Endothelial cell of umbilical vein (primary cell): ENCODE measurements at regions not wholly inside any gene's neighbourhood (a gene's known extent, or its start where the extent isn't known, plus 50 kb on each side); places are given as distances from the start of the nearest gene placed in this dataset.

Experiments
- BruUV-seq: library from RNA; stranded (reverse); fragments of 400-500 nt; replicated peaks from 2 replicates; lab custom pipeline; 2021; lab: Mats Ljungman, UMichigan
- CTCF ChIA-PET: fragments of 300-600, 350-600 bp; sonication (Branson Sonifier 250); formaldehyde crosslinking; loops from one replicate; lab custom pipeline; 2021; ENCODE audit warnings: antibody characterized with exemption, inconsistent platforms; lab: Charles Lee
- POLR2A ChIA-PET: fragments of 300-600, 350-600 bp; sonication (Branson Sonifier 250); formaldehyde crosslinking; loops from one replicate; lab custom pipeline; 2021; ENCODE audit warnings: antibody characterized with exemption, inconsistent platforms; lab: Charles Lee
- DNase-seq: peaks from one replicate; pipeline ENCODE4 v3.0.0-alpha.2; 2011; ENCODE audit warnings: low read depth, low spot score
- FAIRE-seq: peaks from 2 replicates; lab custom pipeline; 2011; peaks lifted over from hg19 to GRCh38; lab: Jason Lieb, UNC
- H2AFZ ChIP-seq: 2 replicates; pipeline ENCODE4 v1.6.0; 2012; ENCODE audit warnings: low read depth, low read length, control low read depth, inconsistent platforms
- H3K27ac ChIP-seq: 2 replicates; pipeline ENCODE4 v1.5.1; 2011; ENCODE audit warnings: low read depth, mild to moderate bottlenecking, control low read depth, low read length, moderate library complexity; ENCODE audit not compliant: insufficient read depth
- H3K27me3 ChIP-seq, 2 experiments: 2 replicates each; pipeline versions ENCODE4 v1.6.0 to v1.6.1; 2011; ENCODE audit warnings: low read length in 2 of 2, mixed read lengths in 1 of 2; ENCODE audit not compliant: control insufficient read depth in 2 of 2, insufficient read depth in 2 of 2
- H3K36me3 ChIP-seq, 2 experiments: 2 replicates in 1 of 2; 3 replicates in 1 of 2; pipeline ENCODE4 v1.5.1; 2011; ENCODE audit warnings: low read length in 2 of 2, mild to moderate bottlenecking in 1 of 2, moderate library complexity in 1 of 2; ENCODE audit not compliant: control insufficient read depth in 2 of 2, insufficient read depth in 2 of 2; ENCODE audit errors: extremely low read depth in 1 of 2
- H3K4me1 ChIP-seq: 3 replicates; pipeline ENCODE4 v1.5.1; 2011; ENCODE audit warnings: mild to moderate bottlenecking, low read length; ENCODE audit not compliant: control insufficient read depth, insufficient read depth; ENCODE audit errors: extremely low read depth
- H3K4me2 ChIP-seq: 2 replicates; pipeline ENCODE4 v1.6.1; 2011; ENCODE audit warnings: low read length, control low read depth, mixed read lengths; ENCODE audit not compliant: insufficient read depth
- H3K4me3 ChIP-seq, 3 experiments: fragments of 200-600 bp in 1 of 3; sonication (generic), shearing (Covaris generic) in 1 of 3; replicated peaks in 1 of 3; 2 replicates each; pipeline ENCODE4 v1.5.1; 2011 to 2016; ENCODE audit warnings: control low read depth in 3 of 3, low read length in 3 of 3, mild to moderate bottlenecking in 2 of 3, inconsistent platforms in 1 of 3, low read depth in 1 of 3, moderate library complexity in 1 of 3; ENCODE audit not compliant: insufficient read depth in 1 of 3
- H3K79me2 ChIP-seq: 2 replicates; pipeline ENCODE4 v1.6.0; 2012; ENCODE audit warnings: low read length, inconsistent platforms; ENCODE audit not compliant: control insufficient read depth, insufficient read depth
- H3K9ac ChIP-seq: replicated peaks from 2 replicates; pipeline ENCODE3; 2011; ENCODE audit warnings: low read length, control low read depth; ENCODE audit not compliant: insufficient read depth; ENCODE audit errors: extremely low read depth
- H3K9me1 ChIP-seq: replicated peaks from 3 replicates; pipeline ENCODE4 v1.6.0; 2011; ENCODE audit warnings: mild to moderate bottlenecking, low read length; ENCODE audit not compliant: control insufficient read depth, insufficient read depth; ENCODE audit errors: extremely low read depth
- H3K9me3 ChIP-seq: replicated peaks from 2 replicates; pipeline ENCODE4 v1.5.1; 2012; ENCODE audit warnings: low read length, inconsistent platforms; ENCODE audit not compliant: control insufficient read depth, insufficient read depth
- H4K20me1 ChIP-seq: replicated peaks from 2 replicates; pipeline ENCODE3; 2011; ENCODE audit warnings: mild to moderate bottlenecking, low read length; ENCODE audit not compliant: control insufficient read depth, insufficient read depth; ENCODE audit errors: extremely low read depth
- EZH2 ChIP-seq: IDR thresholded peaks from 2 replicates; pipeline ENCODE4 v1.6.1; 2012; ENCODE audit warnings: borderline replicate concordance, low read depth, mild to moderate bottlenecking, moderate library complexity, low read length, inconsistent platforms; ENCODE audit not compliant: severe bottlenecking
- FOS ChIP-seq: IDR thresholded peaks from 2 replicates; pipeline ENCODE4 v1.6.1; 2011; ENCODE audit warnings: mild to moderate bottlenecking, low read length, moderate library complexity, borderline replicate concordance; ENCODE audit not compliant: insufficient read depth
- POLR2A ChIP-seq: IDR thresholded peaks from 2 replicates; pipeline ENCODE4 v1.6.1; 2012; ENCODE audit warnings: low read depth, mild to moderate bottlenecking, control low read depth, low read length
- POLR2AphosphoS5 ChIP-seq: IDR thresholded peaks from 2 replicates; pipeline ENCODE4 v1.6.1; 2012; ENCODE audit warnings: low read depth, mild to moderate bottlenecking, control low read depth, low read length, moderate library complexity; ENCODE audit not compliant: insufficient read depth
- dilution Hi-C: fragments of 300-500 bp; cut with MboI; formaldehyde crosslinking; loops from one replicate; pipeline ENCODE4 v1.15.0; 2019; ENCODE audit warnings: low sequenced_read_pairs; ENCODE audit not compliant: extremely low pct_ligation_motif_present
- intact Hi-C: fragments of 100-400 bp; cut with micrococcal nuclease; formaldehyde crosslinking; loops from one replicate; pipeline ENCODE4 v1.10.0; 2022
- TF ChIP-seq, protein P1 (sequence below): IDR thresholded peaks from 2 replicates; pipeline ENCODE4 v1.6.1; 2011; ENCODE audit not compliant: insufficient read depth, insufficient read length
- TF ChIP-seq, protein P2 (sequence below), 2 donors: IDR thresholded peaks; 1 replicate in 1 of 2; 2 replicates in 1 of 2; pipeline ENCODE4 v1.5.1; 2011; ENCODE audit warnings: low read length in 2 of 2, mild to moderate bottlenecking in 2 of 2, moderate library complexity in 2 of 2, control low read depth in 1 of 2, inconsistent platforms in 1 of 2, low read depth in 1 of 2; ENCODE audit not compliant: insufficient read depth in 1 of 2; ENCODE audit errors: extremely low read depth in 1 of 2

DNA sequence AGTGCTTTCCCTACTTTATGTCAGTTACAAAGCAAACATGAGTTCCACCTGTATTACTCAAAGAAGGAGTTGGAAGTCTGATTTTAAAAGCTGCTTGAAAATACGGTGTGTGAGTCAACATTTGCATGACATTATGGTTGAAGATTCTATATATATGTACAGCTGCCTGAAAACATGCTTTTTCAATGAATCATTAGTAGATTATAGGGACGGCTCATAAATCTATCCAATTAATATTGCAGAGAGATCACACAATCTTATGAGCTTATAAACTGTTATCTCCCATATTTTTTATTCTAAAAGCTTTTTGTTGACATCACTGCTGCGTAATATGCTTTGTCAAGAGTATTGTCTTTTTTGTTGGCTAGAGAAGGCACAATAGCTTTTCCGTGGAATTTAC, 873.8 kb downstream of the SLITRK6 start:
- ChIA-PET CTCF (no interaction called here), POLR2A (no interaction called here)
- no peak overlapping the region for H3K27ac ChIP-seq

DNA sequence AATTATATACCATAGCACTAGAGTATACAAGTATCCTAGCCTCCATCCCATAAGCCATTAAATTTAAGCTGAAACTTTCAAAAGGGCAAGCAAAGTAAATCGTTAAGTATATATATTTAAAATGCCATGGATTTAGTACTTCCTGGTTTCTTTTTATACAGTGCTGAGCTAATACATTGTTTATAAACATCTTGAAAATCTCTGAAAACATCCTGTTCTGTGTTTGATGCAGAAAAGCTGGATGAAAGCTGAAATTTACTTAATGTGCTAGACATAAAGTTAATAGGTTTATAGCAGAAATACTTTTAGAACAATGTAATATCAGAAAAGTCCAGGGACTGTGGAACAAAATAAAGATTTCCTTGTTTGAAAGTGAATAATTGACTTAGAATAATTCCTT, 875.4 kb downstream of the SLITRK6 start:
- H3K79me2 ChIP-seq = no peaks in the 10 kb centered on the region
- no TSS peak for BruUV-seq
- TF ChIP-seq FOS = no peak
- no peak for TF ChIP-seq POLR2AphosphoS5
- TF ChIP-seq EZH2 = no peak
- H3K4me3 ChIP-seq = no peak overlapping the region
- no peaks in the 10 kb centered on the region for H3K36me3 ChIP-seq
- intact Hi-C loops (no loop called here), dilution Hi-C loops (no loop called here)
- ChIA-PET CTCF (no interaction called here), POLR2A (no interaction called here)
- H3K27ac ChIP-seq = no peak overlapping the region
- no peak overlapping the region for H3K9ac ChIP-seq
- H3K4me2 ChIP-seq = no peak overlapping the region
- no peak for DNase-seq
- no peak for FAIRE-seq
- H3K9me3 ChIP-seq = peaks cover 5% of the 10 kb centered on the region
- no peaks in the 10 kb centered on the region for H3K9me1 ChIP-seq
- no peaks in the 10 kb centered on the region for H3K27me3 ChIP-seq
- no peaks in the 10 kb centered on the region for H4K20me1 ChIP-seq
- no peaks in the 10 kb centered on the region for H3K4me1 ChIP-seq
- H2AFZ ChIP-seq = no peak overlapping the region

More for the DNA sequence above, 873.8 kb downstream of the SLITRK6 start:
- H4K20me1 ChIP-seq = no peaks in the 10 kb centered on the region
- H3K9me3 ChIP-seq = peaks cover 5% of the 10 kb centered on the region
- H3K27me3 ChIP-seq = no peaks in the 10 kb centered on the region
- H3K9ac ChIP-seq = no peak overlapping the region
- H3K4me2 ChIP-seq = no peak overlapping the region
- TF ChIP-seq EZH2 (no peak), POLR2AphosphoS5 (no peak), POLR2A (no peak)
- TF ChIP-seq, protein P1, sequence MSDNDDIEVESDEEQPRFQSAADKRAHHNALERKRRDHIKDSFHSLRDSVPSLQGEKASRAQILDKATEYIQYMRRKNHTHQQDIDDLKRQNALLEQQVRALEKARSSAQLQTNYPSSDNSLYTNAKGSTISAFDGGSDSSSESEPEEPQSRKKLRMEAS = no peak
- TF ChIP-seq, protein P2, sequence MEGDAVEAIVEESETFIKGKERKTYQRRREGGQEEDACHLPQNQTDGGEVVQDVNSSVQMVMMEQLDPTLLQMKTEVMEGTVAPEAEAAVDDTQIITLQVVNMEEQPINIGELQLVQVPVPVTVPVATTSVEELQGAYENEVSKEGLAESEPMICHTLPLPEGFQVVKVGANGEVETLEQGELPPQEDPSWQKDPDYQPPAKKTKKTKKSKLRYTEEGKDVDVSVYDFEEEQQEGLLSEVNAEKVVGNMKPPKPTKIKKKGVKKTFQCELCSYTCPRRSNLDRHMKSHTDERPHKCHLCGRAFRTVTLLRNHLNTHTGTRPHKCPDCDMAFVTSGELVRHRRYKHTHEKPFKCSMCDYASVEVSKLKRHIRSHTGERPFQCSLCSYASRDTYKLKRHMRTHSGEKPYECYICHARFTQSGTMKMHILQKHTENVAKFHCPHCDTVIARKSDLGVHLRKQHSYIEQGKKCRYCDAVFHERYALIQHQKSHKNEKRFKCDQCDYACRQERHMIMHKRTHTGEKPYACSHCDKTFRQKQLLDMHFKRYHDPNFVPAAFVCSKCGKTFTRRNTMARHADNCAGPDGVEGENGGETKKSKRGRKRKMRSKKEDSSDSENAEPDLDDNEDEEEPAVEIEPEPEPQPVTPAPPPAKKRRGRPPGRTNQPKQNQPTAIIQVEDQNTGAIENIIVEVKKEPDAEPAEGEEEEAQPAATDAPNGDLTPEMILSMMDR (IDR thresholded peaks at IDR 0.05; ENCODE audit: extremely low read depth in 1 of 2, insufficient read depth in 1 of 2, low read depth in 1 of 2, low read length in 2 of 2) = no peak
- no peaks in the 10 kb centered on the region for H3K79me2 ChIP-seq
- intact Hi-C loops = no loop called here
- H3K4me3 ChIP-seq = no peak overlapping the region
- dilution Hi-C loops = no loop called here
- DNase-seq = no peak
- H3K9me1 ChIP-seq = no peaks in the 10 kb centered on the region
- no peaks in the 10 kb centered on the region for H3K4me1 ChIP-seq
- no peak for FAIRE-seq
- BruUV-seq = no TSS peak
- H2AFZ ChIP-seq = no peak overlapping the region
- no peaks in the 10 kb centered on the region for H3K36me3 ChIP-seq
